A673 (cell line): ENCODE measurements at regions not wholly inside any gene's neighbourhood (a gene's known extent, or its start where the extent isn't known, plus 50 kb on each side); places are given as distances from the start of the nearest gene placed in this dataset.

Source experiments
- BruUV-seq: library from RNA; stranded (reverse); fragments of 400-500 nt; replicated peaks from 2 replicates; lab custom pipeline; 2021; lab: Mats Ljungman, UMichigan
- CTCF ChIA-PET: fragments of 300-600 bp; sonication (Branson Sonifier 250); formaldehyde crosslinking; loops from one replicate; lab custom pipeline; 2022; ENCODE audit warnings: antibody characterized with exemption; lab: Charles Lee
- POLR2A ChIA-PET: fragments of 300-600 bp; sonication (Branson Sonifier 250); formaldehyde crosslinking; loops from one replicate; lab custom pipeline; 2022; ENCODE audit warnings: antibody characterized with exemption; ENCODE audit not compliant: low non-redundant PET; lab: Charles Lee
- DNase-seq: peaks from one replicate; pipeline ENCODE4 v3.0.0-alpha.2; 2015; ENCODE audit warnings: low spot score
- H3K27ac ChIP-seq: fragments of 200-600 bp; sonication (generic); 2 replicates; pipeline ENCODE4 v1.5.1; 2016; ENCODE audit warnings: mixed run types, low read depth, mild to moderate bottlenecking, mixed read lengths, antibody characterized with exemption, low read length; ENCODE audit not compliant: poor library complexity, severe bottlenecking
- H3K27me3 ChIP-seq: fragments of 200-600 bp; sonication (generic); replicated peaks from 2 replicates; pipeline ENCODE4 v1.6.1; 2017; ENCODE audit warnings: mixed run types, low read depth, mild to moderate bottlenecking, mixed read lengths, antibody characterized with exemption, low read length; ENCODE audit not compliant: insufficient read depth, poor library complexity
- H3K36me3 ChIP-seq: fragments of 200-600 bp; sonication (generic); 2 replicates; pipeline ENCODE4 v1.6.1; 2016; ENCODE audit warnings: mixed run types, mild to moderate bottlenecking, mixed read lengths, antibody characterized with exemption, low read length; ENCODE audit not compliant: insufficient read depth, poor library complexity, severe bottlenecking
- H3K4me1 ChIP-seq: fragments of 200-600 bp; sonication (generic); 2 replicates; pipeline ENCODE4 v1.6.1; 2017; ENCODE audit warnings: mixed run types, mild to moderate bottlenecking, mixed read lengths, antibody characterized with exemption, low read length; ENCODE audit not compliant: insufficient read depth, poor library complexity, severe bottlenecking
- H3K4me3 ChIP-seq: fragments of 200-600 bp; sonication (generic); 2 replicates; pipeline ENCODE4 v1.5.1; 2016; ENCODE audit warnings: low read depth, mixed run types, mild to moderate bottlenecking, mixed read lengths, low read length; ENCODE audit not compliant: poor library complexity, severe bottlenecking
- H3K9me3 ChIP-seq: fragments of 200-600 bp; sonication (generic); 2 replicates; pipeline ENCODE4 v1.6.1; 2016; ENCODE audit warnings: mixed run types, low read depth, mild to moderate bottlenecking, mixed read lengths, antibody characterized with exemption, low read length; ENCODE audit not compliant: poor library complexity, severe bottlenecking
- EZH2 ChIP-seq: fragments of 200-600 bp; sonication (generic); IDR thresholded peaks from 2 replicates; pipeline ENCODE4 v1.6.1; 2017; ENCODE audit warnings: borderline replicate concordance, low read depth, mild to moderate bottlenecking, mixed read lengths, antibody characterized with exemption, low read length; ENCODE audit not compliant: poor library complexity, severe bottlenecking
- intact Hi-C: fragments of 100-400 bp; cut with micrococcal nuclease; formaldehyde crosslinking; loops from one replicate; pipeline ENCODE4 v1.10.0; 2022; ENCODE audit not compliant: unreplicated experiment
- TF ChIP-seq, protein P1 (sequence below): fragments of 300-800, 200-600 bp; sonication (generic); conservative IDR thresholded peaks from 2 replicates; pipeline ENCODE4 v1.5.1; 2017; ENCODE audit warnings: low read depth, mild to moderate bottlenecking, antibody characterized with exemption, low read length, moderate library complexity, mixed read lengths

DNA sequence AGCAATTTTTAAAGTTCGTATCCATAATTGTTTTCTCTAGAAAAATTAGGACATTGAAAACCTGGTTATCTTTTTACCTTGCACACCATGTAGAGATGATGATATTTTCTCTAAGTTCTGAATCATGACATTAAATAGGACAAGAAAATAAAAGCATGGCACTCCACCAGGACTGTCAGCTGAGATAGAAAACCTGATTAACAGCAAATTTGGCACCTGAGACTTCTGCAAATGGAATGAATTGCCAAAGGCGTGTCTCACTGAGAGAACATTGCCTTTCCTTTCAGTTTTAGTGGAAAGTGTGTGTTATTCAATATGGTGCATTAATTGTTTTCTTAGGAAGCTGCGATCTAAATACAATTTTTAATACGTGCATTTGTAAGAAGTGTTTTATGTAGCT is 164.7 kb downstream of the LRRC30 start:
- H3K27ac ChIP-seq, result no peak overlapping the region
- CTCF ChIA-PET, result no interaction called here
- no peaks in the 10 kb centered on the region for H3K4me1 ChIP-seq
- H3K4me3 ChIP-seq, result no peak overlapping the region
- no peak for DNase-seq
- BruUV-seq, result no TSS peak
- TF ChIP-seq, protein P1, sequence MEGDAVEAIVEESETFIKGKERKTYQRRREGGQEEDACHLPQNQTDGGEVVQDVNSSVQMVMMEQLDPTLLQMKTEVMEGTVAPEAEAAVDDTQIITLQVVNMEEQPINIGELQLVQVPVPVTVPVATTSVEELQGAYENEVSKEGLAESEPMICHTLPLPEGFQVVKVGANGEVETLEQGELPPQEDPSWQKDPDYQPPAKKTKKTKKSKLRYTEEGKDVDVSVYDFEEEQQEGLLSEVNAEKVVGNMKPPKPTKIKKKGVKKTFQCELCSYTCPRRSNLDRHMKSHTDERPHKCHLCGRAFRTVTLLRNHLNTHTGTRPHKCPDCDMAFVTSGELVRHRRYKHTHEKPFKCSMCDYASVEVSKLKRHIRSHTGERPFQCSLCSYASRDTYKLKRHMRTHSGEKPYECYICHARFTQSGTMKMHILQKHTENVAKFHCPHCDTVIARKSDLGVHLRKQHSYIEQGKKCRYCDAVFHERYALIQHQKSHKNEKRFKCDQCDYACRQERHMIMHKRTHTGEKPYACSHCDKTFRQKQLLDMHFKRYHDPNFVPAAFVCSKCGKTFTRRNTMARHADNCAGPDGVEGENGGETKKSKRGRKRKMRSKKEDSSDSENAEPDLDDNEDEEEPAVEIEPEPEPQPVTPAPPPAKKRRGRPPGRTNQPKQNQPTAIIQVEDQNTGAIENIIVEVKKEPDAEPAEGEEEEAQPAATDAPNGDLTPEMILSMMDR, result no peak
- H3K27me3 ChIP-seq, result no peaks in the 10 kb centered on the region
- peaks cover 9% of the 10 kb centered on the region for H3K9me3 ChIP-seq
- POLR2A ChIA-PET, result no interaction called here
- intact Hi-C loops, result no loop called here
- no peaks in the 10 kb centered on the region for H3K36me3 ChIP-seq

DNA sequence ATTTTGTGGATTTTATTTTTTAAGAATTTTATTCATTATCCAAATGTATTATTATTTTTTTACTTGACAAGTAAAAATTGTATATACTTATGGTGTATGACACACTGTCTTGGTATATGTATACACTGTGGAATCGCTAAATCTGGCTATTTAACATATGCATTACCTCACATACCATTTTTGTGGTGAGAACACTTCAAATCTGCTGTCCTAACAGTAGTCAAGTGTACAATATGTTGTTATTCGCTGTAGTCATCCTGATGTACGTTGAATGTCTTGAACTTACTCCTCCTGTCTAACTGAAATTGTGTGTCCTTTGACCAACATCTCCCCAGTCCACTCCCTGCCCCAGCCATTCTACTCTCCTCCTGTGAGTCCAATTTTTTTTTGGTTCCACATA is 153.2 kb upstream of the PTPRM start:
- CTCF ChIA-PET, result no interaction called here
- H3K9me3 ChIP-seq, result peaks cover 18% of the 10 kb centered on the region
- no peaks in the 10 kb centered on the region for H3K27me3 ChIP-seq
- BruUV-seq, result no TSS peak
- no peaks in the 10 kb centered on the region for H3K4me1 ChIP-seq
- H3K4me3 ChIP-seq, result no peak overlapping the region
- POLR2A ChIA-PET, result no interaction called here
- H3K36me3 ChIP-seq, result no peaks in the 10 kb centered on the region
- DNase-seq, result no peak
- intact Hi-C loops, result no loop called here
- no peak overlapping the region for H3K27ac ChIP-seq
- TF ChIP-seq, protein P1, result no peak
- no peak for TF ChIP-seq EZH2

DNA sequence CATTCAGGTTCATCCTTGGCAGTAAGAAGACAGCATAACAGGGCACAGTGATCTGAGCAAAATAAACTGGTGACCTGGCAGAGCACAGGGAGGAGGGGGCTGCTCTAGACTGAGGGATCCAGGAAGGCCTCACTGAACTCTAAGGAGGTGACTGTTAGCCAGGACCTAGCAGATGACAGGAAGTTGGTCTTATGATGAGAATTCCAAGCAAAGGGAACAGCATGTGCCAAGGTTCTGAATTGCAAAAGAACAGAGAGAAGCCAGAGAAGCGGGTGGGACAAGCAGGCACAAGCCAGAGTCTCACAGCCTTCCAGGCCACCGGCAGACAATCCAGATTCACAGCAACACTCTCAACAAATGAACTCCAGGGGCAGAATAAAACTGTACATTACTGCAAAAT is 152.7 kb upstream of the PTPRM start:
- CTCF ChIA-PET, result no interaction called here
- POLR2A ChIA-PET, result no interaction called here
- BruUV-seq, result no TSS peak
- TF ChIP-seq, protein P1, result no peak
- TF ChIP-seq EZH2, result no peak
- no peak overlapping the region for H3K4me3 ChIP-seq
- no peak overlapping the region for H3K27ac ChIP-seq
- H3K27me3 ChIP-seq, result no peaks in the 10 kb centered on the region
- H3K36me3 ChIP-seq, result no peaks in the 10 kb centered on the region
- H3K4me1 ChIP-seq, result no peaks in the 10 kb centered on the region
- DNase-seq, result no peak
- peaks cover 15% of the 10 kb centered on the region for H3K9me3 ChIP-seq
- intact Hi-C loops, result no loop called here
